ENCODE measurements at regions not wholly inside any gene's neighbourhood (a gene's known extent, or its start where the extent isn't known, plus 50 kb on each side); places are given as distances from the start of the nearest gene placed in this dataset.

DNA sequence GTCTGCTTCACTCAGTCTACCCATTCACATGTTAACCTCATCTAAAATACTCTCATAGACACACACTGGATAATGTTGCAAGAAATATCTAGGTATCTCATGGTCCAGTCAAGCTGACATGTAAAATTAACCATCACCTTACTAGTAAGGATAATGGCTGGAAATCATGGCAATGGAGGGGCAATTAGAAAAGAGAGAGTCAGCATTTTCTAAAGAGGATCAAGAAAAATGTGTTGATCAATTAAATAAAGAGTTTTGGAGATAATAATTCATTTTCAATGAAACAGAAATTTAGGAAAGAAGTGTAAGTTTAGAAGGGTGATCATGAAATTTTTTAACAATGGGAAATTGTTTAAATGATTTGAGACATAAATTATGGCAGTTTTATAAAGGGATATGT, 1914.1 kb upstream of the IGFBP7 start:
- no peak for TF ChIP-seq TP53 (CRISPR knock-in tag; IDR thresholded peaks at IDR 0.05)
- TF ChIP-seq, protein P1, sequence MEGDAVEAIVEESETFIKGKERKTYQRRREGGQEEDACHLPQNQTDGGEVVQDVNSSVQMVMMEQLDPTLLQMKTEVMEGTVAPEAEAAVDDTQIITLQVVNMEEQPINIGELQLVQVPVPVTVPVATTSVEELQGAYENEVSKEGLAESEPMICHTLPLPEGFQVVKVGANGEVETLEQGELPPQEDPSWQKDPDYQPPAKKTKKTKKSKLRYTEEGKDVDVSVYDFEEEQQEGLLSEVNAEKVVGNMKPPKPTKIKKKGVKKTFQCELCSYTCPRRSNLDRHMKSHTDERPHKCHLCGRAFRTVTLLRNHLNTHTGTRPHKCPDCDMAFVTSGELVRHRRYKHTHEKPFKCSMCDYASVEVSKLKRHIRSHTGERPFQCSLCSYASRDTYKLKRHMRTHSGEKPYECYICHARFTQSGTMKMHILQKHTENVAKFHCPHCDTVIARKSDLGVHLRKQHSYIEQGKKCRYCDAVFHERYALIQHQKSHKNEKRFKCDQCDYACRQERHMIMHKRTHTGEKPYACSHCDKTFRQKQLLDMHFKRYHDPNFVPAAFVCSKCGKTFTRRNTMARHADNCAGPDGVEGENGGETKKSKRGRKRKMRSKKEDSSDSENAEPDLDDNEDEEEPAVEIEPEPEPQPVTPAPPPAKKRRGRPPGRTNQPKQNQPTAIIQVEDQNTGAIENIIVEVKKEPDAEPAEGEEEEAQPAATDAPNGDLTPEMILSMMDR (IDR thresholded peaks at IDR 0.05) = no peak
- no peak for TF ChIP-seq ELF4 (CRISPR knock-in tag; IDR thresholded peaks at IDR 0.05; ENCODE audit: low read depth)

All from WTC11 (cell line).